ENCODE measurements at regions not wholly inside any gene's neighbourhood (a gene's known extent, or its start where the extent isn't known, plus 50 kb on each side); places are given as distances from the start of the nearest gene placed in this dataset.
"Not testable (repeated sequence)": the region's sequence is repeated elsewhere in the genome, so short reads cannot be mapped to it uniquely, and the experiment has no call there.

GRCh38 chr15:38745126-38745525, 180.5 kb upstream of the RASGRP1 start:
- DNase-seq (ENCODE audit: low spot score), result no peak

- no peak for DNase-seq (ENCODE audit: low spot score)
Measured at GRCh38 chr15:38745626-38746025, 181.0 kb upstream of the RASGRP1 start.

GRCh38 chr15:38746211-38746610, 181.6 kb upstream of the RASGRP1 start:
- no peak for DNase-seq (ENCODE audit: low spot score)

GRCh38 chr15:38748710-38749109, 184.1 kb upstream of the RASGRP1 start:
- no peak for DNase-seq (ENCODE audit: low spot score)

GRCh38 chr15:38750786-38751185, 186.2 kb upstream of the RASGRP1 start:
- DNase-seq (ENCODE audit: low spot score), result no peak

GRCh38 chr15:38755718-38756117, 191.1 kb upstream of the RASGRP1 start:
- no peak for DNase-seq (ENCODE audit: low spot score)

- no peak for DNase-seq (ENCODE audit: low spot score)
Measured at GRCh38 chr15:38756441-38756840, 191.8 kb upstream of the RASGRP1 start.

GRCh38 chr15:38758043-38758442, 193.4 kb upstream of the RASGRP1 start:
- no peak for DNase-seq (ENCODE audit: low spot score)

GRCh38 chr15:38761681-38762080, 197.1 kb upstream of the RASGRP1 start:
- DNase-seq (ENCODE audit: low spot score), result no peak

GRCh38 chr15:38768970-38769369, 204.4 kb upstream of the RASGRP1 start:
- DNase-seq (ENCODE audit: low spot score), result no peak

- DNase-seq (ENCODE audit: low spot score), result no peak
Measured at GRCh38 chr15:38769492-38769891, 204.9 kb upstream of the RASGRP1 start.

GRCh38 chr15:38774076-38774475, 209.5 kb upstream of the RASGRP1 start:
- not testable (repeated sequence) for DNase-seq (ENCODE audit: low spot score)

- no peak for DNase-seq (ENCODE audit: low spot score)
Measured at GRCh38 chr15:38781196-38781595, 216.6 kb upstream of the RASGRP1 start.

GRCh38 chr15:38782156-38782555, 217.5 kb upstream of the RASGRP1 start:
- no peak for DNase-seq (ENCODE audit: low spot score)

- no peak for DNase-seq (ENCODE audit: low spot score)
Measured at GRCh38 chr15:38788918-38789317, 224.3 kb upstream of the RASGRP1 start.

GRCh38 chr15:38789566-38789965, 225.0 kb upstream of the RASGRP1 start:
- DNase-seq (ENCODE audit: low spot score), result no peak

GRCh38 chr15:38793206-38793810, 228.7 kb upstream of the RASGRP1 start:
- no peak for DNase-seq (ENCODE audit: low spot score)

- DNase-seq (ENCODE audit: low spot score), result no peak
Measured at GRCh38 chr15:38795471-38796245, 231.0 kb upstream of the RASGRP1 start.

- no peak for DNase-seq (ENCODE audit: low spot score)
Measured at GRCh38 chr15:38796589-38796988, 232.0 kb upstream of the RASGRP1 start.

- DNase-seq (ENCODE audit: low spot score), result not testable (repeated sequence)
Measured at GRCh38 chr15:38797506-38797905, 232.9 kb upstream of the RASGRP1 start.

GRCh38 chr15:38799202-38799601, 234.6 kb upstream of the RASGRP1 start:
- DNase-seq (ENCODE audit: low spot score), result not testable (repeated sequence)

GRCh38 chr15:38809621-38810020, 245.0 kb upstream of the RASGRP1 start:
- DNase-seq (ENCODE audit: low spot score), result no peak

- no peak for DNase-seq (ENCODE audit: low spot score)
Measured at GRCh38 chr15:38810686-38811085, 246.1 kb upstream of the RASGRP1 start.

GRCh38 chr15:38814254-38814653, 249.6 kb upstream of the RASGRP1 start:
- not testable (repeated sequence) for DNase-seq (ENCODE audit: low spot score)
